ENCODE measurements at regions not wholly inside any gene's neighbourhood (a gene's known extent, or its start where the extent isn't known, plus 50 kb on each side); places are given as distances from the start of the nearest gene placed in this dataset.

- TF ChIP-seq, protein P1, sequence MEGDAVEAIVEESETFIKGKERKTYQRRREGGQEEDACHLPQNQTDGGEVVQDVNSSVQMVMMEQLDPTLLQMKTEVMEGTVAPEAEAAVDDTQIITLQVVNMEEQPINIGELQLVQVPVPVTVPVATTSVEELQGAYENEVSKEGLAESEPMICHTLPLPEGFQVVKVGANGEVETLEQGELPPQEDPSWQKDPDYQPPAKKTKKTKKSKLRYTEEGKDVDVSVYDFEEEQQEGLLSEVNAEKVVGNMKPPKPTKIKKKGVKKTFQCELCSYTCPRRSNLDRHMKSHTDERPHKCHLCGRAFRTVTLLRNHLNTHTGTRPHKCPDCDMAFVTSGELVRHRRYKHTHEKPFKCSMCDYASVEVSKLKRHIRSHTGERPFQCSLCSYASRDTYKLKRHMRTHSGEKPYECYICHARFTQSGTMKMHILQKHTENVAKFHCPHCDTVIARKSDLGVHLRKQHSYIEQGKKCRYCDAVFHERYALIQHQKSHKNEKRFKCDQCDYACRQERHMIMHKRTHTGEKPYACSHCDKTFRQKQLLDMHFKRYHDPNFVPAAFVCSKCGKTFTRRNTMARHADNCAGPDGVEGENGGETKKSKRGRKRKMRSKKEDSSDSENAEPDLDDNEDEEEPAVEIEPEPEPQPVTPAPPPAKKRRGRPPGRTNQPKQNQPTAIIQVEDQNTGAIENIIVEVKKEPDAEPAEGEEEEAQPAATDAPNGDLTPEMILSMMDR (conservative IDR thresholded peaks at IDR 0.05 in 1 of 2, IDR thresholded peaks at IDR 0.05 in 1 of 2; ENCODE audit: low read depth in 1 of 2, low read length in 2 of 2) = no peak
- TF ChIP-seq EZH2 (IDR thresholded peaks at IDR 0.05; ENCODE audit: low read length, missing control alignments) = no peak
Measured at GRCh38 chr6:150536835-150537234, 62.9 kb upstream of the PLEKHG1 start.
